A673 (cell line): ENCODE measurements at regions not wholly inside any gene's neighbourhood (a gene's known extent, or its start where the extent isn't known, plus 50 kb on each side); places are given as distances from the start of the nearest gene placed in this dataset.

ENCODE experiments used
- BruUV-seq: library from RNA; stranded (reverse); fragments of 400-500 nt; replicated peaks from 2 replicates; lab custom pipeline; 2021; lab: Mats Ljungman, UMichigan
- CTCF ChIA-PET: fragments of 300-600 bp; sonication (Branson Sonifier 250); formaldehyde crosslinking; loops from one replicate; lab custom pipeline; 2022; ENCODE audit warnings: antibody characterized with exemption; lab: Charles Lee
- POLR2A ChIA-PET: fragments of 300-600 bp; sonication (Branson Sonifier 250); formaldehyde crosslinking; loops from one replicate; lab custom pipeline; 2022; ENCODE audit warnings: antibody characterized with exemption; ENCODE audit not compliant: low non-redundant PET; lab: Charles Lee
- DNase-seq: peaks from one replicate; pipeline ENCODE4 v3.0.0-alpha.2; 2015; ENCODE audit warnings: low spot score
- H3K27ac ChIP-seq: fragments of 200-600 bp; sonication (generic); 2 replicates; pipeline ENCODE4 v1.5.1; 2016; ENCODE audit warnings: mixed run types, low read depth, mild to moderate bottlenecking, mixed read lengths, antibody characterized with exemption, low read length; ENCODE audit not compliant: poor library complexity, severe bottlenecking
- H3K27me3 ChIP-seq: fragments of 200-600 bp; sonication (generic); replicated peaks from 2 replicates; pipeline ENCODE4 v1.6.1; 2017; ENCODE audit warnings: mixed run types, low read depth, mild to moderate bottlenecking, mixed read lengths, antibody characterized with exemption, low read length; ENCODE audit not compliant: insufficient read depth, poor library complexity
- H3K36me3 ChIP-seq: fragments of 200-600 bp; sonication (generic); 2 replicates; pipeline ENCODE4 v1.6.1; 2016; ENCODE audit warnings: mixed run types, mild to moderate bottlenecking, mixed read lengths, antibody characterized with exemption, low read length; ENCODE audit not compliant: insufficient read depth, poor library complexity, severe bottlenecking
- H3K4me1 ChIP-seq: fragments of 200-600 bp; sonication (generic); 2 replicates; pipeline ENCODE4 v1.6.1; 2017; ENCODE audit warnings: mixed run types, mild to moderate bottlenecking, mixed read lengths, antibody characterized with exemption, low read length; ENCODE audit not compliant: insufficient read depth, poor library complexity, severe bottlenecking
- H3K4me3 ChIP-seq: fragments of 200-600 bp; sonication (generic); 2 replicates; pipeline ENCODE4 v1.5.1; 2016; ENCODE audit warnings: low read depth, mixed run types, mild to moderate bottlenecking, mixed read lengths, low read length; ENCODE audit not compliant: poor library complexity, severe bottlenecking
- H3K9me3 ChIP-seq: fragments of 200-600 bp; sonication (generic); 2 replicates; pipeline ENCODE4 v1.6.1; 2016; ENCODE audit warnings: mixed run types, low read depth, mild to moderate bottlenecking, mixed read lengths, antibody characterized with exemption, low read length; ENCODE audit not compliant: poor library complexity, severe bottlenecking
- EZH2 ChIP-seq: fragments of 200-600 bp; sonication (generic); IDR thresholded peaks from 2 replicates; pipeline ENCODE4 v1.6.1; 2017; ENCODE audit warnings: borderline replicate concordance, low read depth, mild to moderate bottlenecking, mixed read lengths, antibody characterized with exemption, low read length; ENCODE audit not compliant: poor library complexity, severe bottlenecking
- intact Hi-C: fragments of 100-400 bp; cut with micrococcal nuclease; formaldehyde crosslinking; loops from one replicate; pipeline ENCODE4 v1.10.0; 2022; ENCODE audit not compliant: unreplicated experiment
- TF ChIP-seq, protein P1 (sequence below): fragments of 300-800, 200-600 bp; sonication (generic); conservative IDR thresholded peaks from 2 replicates; pipeline ENCODE4 v1.5.1; 2017; ENCODE audit warnings: low read depth, mild to moderate bottlenecking, antibody characterized with exemption, low read length, moderate library complexity, mixed read lengths

DNA sequence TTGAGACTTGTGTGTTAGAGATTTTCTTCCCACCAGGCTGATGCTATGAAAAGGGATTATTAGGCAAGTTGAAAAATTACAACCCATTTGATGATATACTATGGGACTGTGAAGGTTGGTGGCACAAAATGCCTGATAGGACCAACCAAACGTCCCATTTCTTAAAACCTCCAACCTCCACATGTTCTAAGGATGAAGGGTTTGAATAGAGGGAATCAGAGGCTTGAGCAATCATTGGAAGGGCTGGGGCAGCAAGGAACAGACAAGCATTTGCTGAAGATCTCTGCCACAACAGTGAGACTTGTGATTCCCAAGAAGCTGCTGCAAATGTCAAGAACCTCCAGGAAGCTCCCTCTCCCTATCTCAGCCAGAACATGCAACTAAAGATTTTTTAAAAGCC is 283.1 kb downstream of the ELAVL2 start:
- no peaks in the 10 kb centered on the region for H3K4me1 ChIP-seq
- no peak for DNase-seq
- CTCF ChIA-PET, result no interaction called here
- no peaks in the 10 kb centered on the region for H3K27me3 ChIP-seq
- TF ChIP-seq, protein P1, sequence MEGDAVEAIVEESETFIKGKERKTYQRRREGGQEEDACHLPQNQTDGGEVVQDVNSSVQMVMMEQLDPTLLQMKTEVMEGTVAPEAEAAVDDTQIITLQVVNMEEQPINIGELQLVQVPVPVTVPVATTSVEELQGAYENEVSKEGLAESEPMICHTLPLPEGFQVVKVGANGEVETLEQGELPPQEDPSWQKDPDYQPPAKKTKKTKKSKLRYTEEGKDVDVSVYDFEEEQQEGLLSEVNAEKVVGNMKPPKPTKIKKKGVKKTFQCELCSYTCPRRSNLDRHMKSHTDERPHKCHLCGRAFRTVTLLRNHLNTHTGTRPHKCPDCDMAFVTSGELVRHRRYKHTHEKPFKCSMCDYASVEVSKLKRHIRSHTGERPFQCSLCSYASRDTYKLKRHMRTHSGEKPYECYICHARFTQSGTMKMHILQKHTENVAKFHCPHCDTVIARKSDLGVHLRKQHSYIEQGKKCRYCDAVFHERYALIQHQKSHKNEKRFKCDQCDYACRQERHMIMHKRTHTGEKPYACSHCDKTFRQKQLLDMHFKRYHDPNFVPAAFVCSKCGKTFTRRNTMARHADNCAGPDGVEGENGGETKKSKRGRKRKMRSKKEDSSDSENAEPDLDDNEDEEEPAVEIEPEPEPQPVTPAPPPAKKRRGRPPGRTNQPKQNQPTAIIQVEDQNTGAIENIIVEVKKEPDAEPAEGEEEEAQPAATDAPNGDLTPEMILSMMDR, result no peak
- TF ChIP-seq EZH2, result no peak
- no peaks in the 10 kb centered on the region for H3K36me3 ChIP-seq
- H3K9me3 ChIP-seq, result no peaks in the 10 kb centered on the region
- POLR2A ChIA-PET, result no interaction called here
- BruUV-seq, result no TSS peak
- no peak overlapping the region for H3K4me3 ChIP-seq
- intact Hi-C loops, result no loop called here
- no peak overlapping the region for H3K27ac ChIP-seq

DNA sequence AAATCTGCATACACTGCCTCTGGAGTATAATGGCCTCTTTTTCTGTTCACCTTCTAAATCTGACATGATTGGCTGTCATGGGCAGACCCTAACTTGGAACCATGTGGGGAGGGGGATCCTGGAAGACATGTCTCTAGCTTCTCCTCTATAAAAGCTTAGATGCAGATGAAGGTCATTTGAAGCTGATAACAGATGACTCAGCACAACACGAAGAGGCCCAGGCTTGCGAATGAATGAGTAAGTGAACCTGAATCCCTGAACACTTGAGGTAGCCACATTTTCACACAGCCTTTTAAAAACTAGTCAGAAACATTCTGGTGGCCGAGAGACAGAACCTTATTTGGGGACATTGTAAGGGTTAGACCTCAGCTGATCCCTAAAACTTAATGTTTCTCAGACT is 282.6 kb downstream of the ELAVL2 start:
- no peaks in the 10 kb centered on the region for H3K9me3 ChIP-seq
- TF ChIP-seq, protein P1, result no peak
- TF ChIP-seq EZH2, result no peak
- no peak for DNase-seq
- no peaks in the 10 kb centered on the region for H3K4me1 ChIP-seq
- no peaks in the 10 kb centered on the region for H3K36me3 ChIP-seq
- H3K27me3 ChIP-seq, result no peaks in the 10 kb centered on the region
- ChIA-PET CTCF (no interaction called here), POLR2A (no interaction called here)
- intact Hi-C loops, result no loop called here
- no TSS peak for BruUV-seq
- H3K4me3 ChIP-seq, result no peak overlapping the region
- no peak overlapping the region for H3K27ac ChIP-seq

DNA sequence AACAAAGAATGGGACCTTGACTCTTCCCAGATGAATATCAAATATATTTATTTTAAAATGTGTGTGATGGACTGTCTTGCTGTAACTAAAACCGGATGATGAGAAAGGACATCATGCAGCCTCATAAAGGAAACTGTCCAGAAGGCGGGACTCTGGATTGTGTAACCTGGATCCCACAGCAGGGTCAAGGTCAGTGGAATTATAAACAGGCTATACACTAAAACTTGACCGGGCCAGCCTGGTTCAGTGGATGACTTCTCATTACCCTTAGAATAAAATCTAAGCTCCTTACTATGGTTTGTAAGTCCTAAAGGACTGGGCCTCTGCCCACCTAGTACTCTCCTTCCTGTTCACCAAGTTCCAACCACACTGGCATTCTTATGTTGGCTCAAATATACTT is 280.3 kb downstream of the ELAVL2 start:
- TF ChIP-seq, protein P1, result no peak
- TF ChIP-seq EZH2, result no peak
- ChIA-PET CTCF (no interaction called here), POLR2A (no interaction called here)
- DNase-seq, result no peak
- no peaks in the 10 kb centered on the region for H3K27me3 ChIP-seq
- intact Hi-C loops, result no loop called here
- H3K36me3 ChIP-seq, result no peaks in the 10 kb centered on the region
- H3K9me3 ChIP-seq, result no peaks in the 10 kb centered on the region
- H3K27ac ChIP-seq, result no peak overlapping the region
- BruUV-seq, result no TSS peak
- H3K4me3 ChIP-seq, result no peak overlapping the region
- no peaks in the 10 kb centered on the region for H3K4me1 ChIP-seq
